PFSK-1 (cell line): ENCODE measurements at regions not wholly inside any gene's neighbourhood (a gene's known extent, or its start where the extent isn't known, plus 50 kb on each side); places are given as distances from the start of the nearest gene placed in this dataset.

Source experiments
- FOXP2 ChIP-seq: optimal IDR thresholded peaks from 2 replicates; pipeline ENCODE3; 2011; ENCODE audit warnings: borderline replicate concordance, control low read depth, inconsistent platforms; ENCODE audit not compliant: insufficient read depth; ENCODE audit errors: extremely low read length, extremely low read depth
- POLR2AphosphoS5 ChIP-seq: IDR thresholded peaks from 2 replicates; pipeline ENCODE4 v1.6.1; 2012; ENCODE audit warnings: low read depth, mild to moderate bottlenecking, control low read depth, low read length, moderate library complexity
- SIN3A ChIP-seq: IDR thresholded peaks from 2 replicates; pipeline ENCODE4 v1.6.1; 2012; ENCODE audit warnings: mild to moderate bottlenecking, low read length, moderate library complexity, borderline replicate concordance; ENCODE audit not compliant: insufficient read depth
- TAF1 ChIP-seq: IDR thresholded peaks from 2 replicates; pipeline ENCODE4 v1.6.1; 2012; ENCODE audit warnings: low read length, control low read depth, borderline replicate concordance; ENCODE audit not compliant: insufficient read depth
- TF ChIP-seq, protein P1 (sequence below), 2 experiments: IDR thresholded peaks; 2 replicates each; pipeline versions ENCODE4 v1.6.1 to v1.8.0; 2011 to 2012; ENCODE audit warnings: low read depth in 2 of 2, low read length in 2 of 2, control low read depth in 1 of 2, inconsistent platforms in 1 of 2, mild to moderate bottlenecking in 1 of 2, moderate library complexity in 1 of 2; ENCODE audit not compliant: insufficient read depth in 1 of 2

DNA sequence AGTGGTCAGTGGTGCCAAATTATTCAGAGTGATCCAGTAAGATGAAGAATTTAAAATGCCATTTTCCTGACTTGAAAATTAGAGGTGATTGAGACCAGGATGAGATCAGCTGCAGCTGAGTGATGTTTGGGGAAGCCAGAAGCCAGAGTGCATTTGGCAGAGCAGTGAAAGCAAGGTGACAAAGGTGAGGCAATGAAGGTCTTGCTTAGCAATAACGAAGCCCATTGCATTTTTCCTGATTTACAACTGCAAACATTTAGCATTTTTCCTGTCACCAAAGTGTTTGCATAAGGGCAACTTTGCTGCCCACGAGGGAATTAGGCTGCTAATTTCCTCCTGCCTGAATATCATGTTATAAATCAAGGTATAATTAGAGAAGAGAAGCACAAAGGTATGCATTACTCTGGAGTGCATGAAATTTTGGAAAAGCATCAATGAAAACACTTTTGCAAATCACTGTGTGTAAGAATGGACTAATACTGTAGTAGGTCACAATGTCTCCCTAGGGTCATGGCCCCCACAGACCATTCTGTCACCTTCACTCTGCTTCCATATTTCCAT lies 188.2 kb upstream of the LYPLAL1 start:
- no peak for TF ChIP-seq POLR2AphosphoS5
- TF ChIP-seq FOXP2: no peak
- no peak for TF ChIP-seq TAF1
- TF ChIP-seq, protein P1, sequence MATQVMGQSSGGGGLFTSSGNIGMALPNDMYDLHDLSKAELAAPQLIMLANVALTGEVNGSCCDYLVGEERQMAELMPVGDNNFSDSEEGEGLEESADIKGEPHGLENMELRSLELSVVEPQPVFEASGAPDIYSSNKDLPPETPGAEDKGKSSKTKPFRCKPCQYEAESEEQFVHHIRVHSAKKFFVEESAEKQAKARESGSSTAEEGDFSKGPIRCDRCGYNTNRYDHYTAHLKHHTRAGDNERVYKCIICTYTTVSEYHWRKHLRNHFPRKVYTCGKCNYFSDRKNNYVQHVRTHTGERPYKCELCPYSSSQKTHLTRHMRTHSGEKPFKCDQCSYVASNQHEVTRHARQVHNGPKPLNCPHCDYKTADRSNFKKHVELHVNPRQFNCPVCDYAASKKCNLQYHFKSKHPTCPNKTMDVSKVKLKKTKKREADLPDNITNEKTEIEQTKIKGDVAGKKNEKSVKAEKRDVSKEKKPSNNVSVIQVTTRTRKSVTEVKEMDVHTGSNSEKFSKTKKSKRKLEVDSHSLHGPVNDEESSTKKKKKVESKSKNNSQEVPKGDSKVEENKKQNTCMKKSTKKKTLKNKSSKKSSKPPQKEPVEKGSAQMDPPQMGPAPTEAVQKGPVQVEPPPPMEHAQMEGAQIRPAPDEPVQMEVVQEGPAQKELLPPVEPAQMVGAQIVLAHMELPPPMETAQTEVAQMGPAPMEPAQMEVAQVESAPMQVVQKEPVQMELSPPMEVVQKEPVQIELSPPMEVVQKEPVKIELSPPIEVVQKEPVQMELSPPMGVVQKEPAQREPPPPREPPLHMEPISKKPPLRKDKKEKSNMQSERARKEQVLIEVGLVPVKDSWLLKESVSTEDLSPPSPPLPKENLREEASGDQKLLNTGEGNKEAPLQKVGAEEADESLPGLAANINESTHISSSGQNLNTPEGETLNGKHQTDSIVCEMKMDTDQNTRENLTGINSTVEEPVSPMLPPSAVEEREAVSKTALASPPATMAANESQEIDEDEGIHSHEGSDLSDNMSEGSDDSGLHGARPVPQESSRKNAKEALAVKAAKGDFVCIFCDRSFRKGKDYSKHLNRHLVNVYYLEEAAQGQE (IDR thresholded peaks at IDR 0.05; ENCODE audit: insufficient read depth in 1 of 2, low read depth in 2 of 2, low read length in 2 of 2): no peak
- no peak for TF ChIP-seq SIN3A

DNA sequence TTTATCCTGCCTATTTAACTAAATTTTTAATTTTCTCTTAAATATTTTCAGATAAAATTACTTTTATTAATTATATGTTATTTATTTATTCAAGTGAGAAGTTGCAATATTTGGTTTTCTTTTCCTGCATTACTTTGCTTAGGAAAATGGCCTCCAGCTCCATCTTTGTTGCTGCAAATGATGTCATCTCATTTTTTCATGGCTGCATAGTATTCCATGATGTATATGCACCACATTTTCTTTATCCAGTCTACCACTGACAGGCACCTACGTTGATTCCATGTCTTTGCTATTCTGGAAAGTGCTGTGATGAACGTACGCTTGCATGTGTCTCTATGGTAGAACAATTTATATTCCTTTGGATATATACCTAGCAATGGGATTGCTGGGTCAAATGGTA lies 186.9 kb upstream of the LYPLAL1 start:
- TF ChIP-seq FOXP2 (no peak), SIN3A (no peak), TAF1 (no peak), POLR2AphosphoS5 (no peak)
- TF ChIP-seq, protein P1 (IDR thresholded peaks at IDR 0.05; ENCODE audit: insufficient read depth in 1 of 2, low read depth in 2 of 2, low read length in 2 of 2): no peak

DNA sequence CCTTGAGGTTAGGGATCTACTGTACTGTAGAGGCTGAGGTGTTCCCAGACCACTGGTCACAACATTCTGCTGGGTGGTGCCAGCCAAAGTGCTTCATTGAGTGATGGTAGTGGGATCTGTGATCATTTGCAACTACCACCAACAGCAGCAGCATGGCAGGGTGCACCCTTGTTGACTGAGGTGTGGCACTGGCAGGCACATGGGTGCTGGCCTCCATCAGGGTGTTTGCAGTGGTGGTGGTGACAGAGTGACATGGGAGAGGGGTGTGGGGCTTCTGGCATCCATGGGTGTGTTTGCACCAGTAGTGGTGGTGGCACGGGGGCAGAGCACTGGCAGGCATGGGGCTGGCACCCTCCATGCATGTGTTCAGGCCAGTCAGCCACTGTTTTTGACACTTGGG lies 183.7 kb upstream of the LYPLAL1 start:
- TF ChIP-seq SIN3A (no peak), POLR2AphosphoS5 (no peak), TAF1 (no peak), FOXP2 (no peak)
- TF ChIP-seq, protein P1 (IDR thresholded peaks at IDR 0.05; ENCODE audit: insufficient read depth in 1 of 2, low read depth in 2 of 2, low read length in 2 of 2): no peak

DNA sequence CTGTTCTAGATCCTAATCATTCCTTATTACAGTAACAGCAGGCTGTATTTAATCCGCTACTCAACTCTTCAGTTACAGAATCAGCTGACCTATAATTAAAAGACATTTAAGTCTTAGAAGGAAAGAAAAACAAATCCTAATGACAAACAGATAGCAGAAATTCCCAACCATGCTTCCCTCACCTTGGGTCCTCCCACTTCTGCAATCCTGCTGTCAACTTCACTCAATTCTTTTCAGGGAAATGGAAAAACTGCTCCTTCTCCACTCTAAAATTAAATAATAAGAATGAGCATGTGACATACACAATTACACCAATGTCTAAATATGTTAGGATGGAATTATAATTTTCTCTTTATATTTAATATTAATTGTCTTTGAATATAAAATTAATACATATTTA lies 182.6 kb upstream of the LYPLAL1 start:
- TF ChIP-seq POLR2AphosphoS5 (no peak), TAF1 (no peak), SIN3A (no peak), FOXP2 (no peak)
- TF ChIP-seq, protein P1 (IDR thresholded peaks at IDR 0.05; ENCODE audit: insufficient read depth in 1 of 2, low read depth in 2 of 2, low read length in 2 of 2): no peak

DNA sequence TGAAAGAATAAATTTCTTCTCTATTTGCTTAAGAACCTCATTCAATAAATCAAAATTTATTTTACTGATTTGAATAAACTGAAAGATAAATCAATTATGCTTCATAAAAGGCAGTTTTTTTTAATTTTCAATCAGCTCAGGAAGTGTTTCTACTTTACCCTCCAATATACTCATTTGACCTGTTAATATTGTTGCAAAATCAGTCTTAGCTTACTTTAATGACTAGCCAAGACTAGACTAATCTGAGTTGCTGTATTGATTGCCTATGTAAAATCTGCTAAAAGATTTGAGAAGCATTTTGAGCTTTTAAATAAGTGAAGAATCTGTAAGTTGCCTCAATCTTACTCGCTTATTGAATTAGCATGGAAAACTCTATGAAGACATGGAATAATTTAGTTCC lies 179.1 kb upstream of the LYPLAL1 start:
- TF ChIP-seq POLR2AphosphoS5: no peak
- TF ChIP-seq TAF1: no peak
- no peak for TF ChIP-seq SIN3A
- TF ChIP-seq, protein P1 (IDR thresholded peaks at IDR 0.05; ENCODE audit: insufficient read depth in 1 of 2, low read depth in 2 of 2, low read length in 2 of 2): no peak
- no peak for TF ChIP-seq FOXP2
